ENCODE measurements at regions not wholly inside any gene's neighbourhood (a gene's known extent, or its start where the extent isn't known, plus 50 kb on each side); places are given as distances from the start of the nearest gene placed in this dataset.

DNA sequence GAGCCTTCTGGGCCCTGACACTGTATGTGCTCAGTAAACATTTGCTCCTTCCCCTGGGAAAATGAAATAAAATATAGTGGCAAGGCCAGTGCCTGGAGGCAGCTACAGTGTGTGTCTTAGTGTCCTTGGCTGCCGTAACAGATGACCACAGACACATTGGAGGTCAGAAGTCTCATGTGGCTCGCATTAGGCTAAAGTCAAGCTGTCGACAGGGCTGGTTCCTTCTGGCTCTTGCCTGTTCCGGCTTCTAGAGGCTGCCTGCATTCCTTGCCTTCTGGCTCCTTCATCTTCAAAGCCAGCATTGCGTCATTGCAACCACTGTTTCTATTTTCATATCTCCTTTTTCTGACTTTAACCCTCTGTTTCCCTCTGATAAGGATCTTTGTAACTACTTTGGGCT is 83.6 kb upstream of the STX18 start:
- Histone ChIP-seq H2BK5ac (ENCODE audit: low read length) (no peak overlapping the region), H3K4me2 (ENCODE audit: low read length) (no peak overlapping the region), H3K36me3 (ENCODE audit: control insufficient read depth, insufficient read depth, low read length) (no peaks in the 10 kb centered on the region), H3K18ac (ENCODE audit: low read length) (no peak overlapping the region), H3K4ac (ENCODE audit: low read depth, low read length) (no peak overlapping the region), H3K9ac (ENCODE audit: low read length) (no peak overlapping the region), H3K27ac (ENCODE audit: low read depth, low read length) (no peak overlapping the region), H2BK120ac (ENCODE audit: low read depth, low read length) (no peak overlapping the region), H3K56ac (ENCODE audit: low read length) (no peak overlapping the region), H4K5ac (ENCODE audit: low read length) (no peak overlapping the region), H3K23ac (ENCODE audit: low read length) (no peak overlapping the region), H4K8ac (ENCODE audit: low read depth, low read length) (no peak overlapping the region), H3K4me1 (ENCODE audit: control insufficient read depth, low read depth, low read length) (no peaks in the 10 kb centered on the region), H3K79me2 (ENCODE audit: control insufficient read depth, insufficient read depth, low read length) (no peaks in the 10 kb centered on the region), H3K79me1 (ENCODE audit: low read length) (no peaks in the 10 kb centered on the region), H2AK5ac (ENCODE audit: low read length) (no peak overlapping the region), H2BK15ac (replicated peaks; ENCODE audit: low read depth) (no peak overlapping the region), H3K4me3 (ENCODE audit: low read length) (no peak overlapping the region), H3K27me3 (ENCODE audit: insufficient read depth, low read length, poor library complexity) (no peaks in the 10 kb centered on the region)
- WGBS (ENCODE audit: extremely low coverage, insufficient coverage, low lambda C conversion rate) = no CpG with 5 or more reads among the region's 5 CpGs
- DNase-seq = no peak

DNA sequence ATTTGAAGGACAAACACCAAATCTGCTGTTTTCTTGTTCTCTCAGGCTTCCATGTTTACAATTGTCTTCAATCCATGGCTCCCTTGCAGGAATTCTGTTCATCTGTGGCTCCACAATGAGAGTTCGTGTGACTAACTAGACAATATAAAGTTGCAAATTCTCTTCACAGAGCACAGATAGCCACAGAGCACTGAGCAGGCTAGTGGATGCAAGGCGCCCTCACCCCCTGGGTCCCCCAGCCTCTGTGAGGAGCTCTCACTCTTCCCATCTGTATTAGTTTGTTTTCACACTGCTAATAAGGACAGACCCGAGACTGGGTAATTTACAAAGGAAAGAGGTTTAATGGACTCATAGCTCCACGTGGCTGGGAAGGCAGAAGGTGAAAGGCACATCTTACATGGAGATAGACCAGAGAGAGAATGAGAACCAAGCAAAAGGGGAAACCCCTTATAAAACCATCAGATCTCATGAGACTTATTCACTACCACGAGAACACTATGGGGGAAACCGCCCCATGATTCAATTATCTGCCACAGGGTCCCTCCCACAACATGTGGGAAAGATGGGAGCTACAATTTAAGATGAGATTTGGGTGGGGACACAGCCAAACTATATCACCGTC is 82.5 kb upstream of the STX18 start:
- Histone ChIP-seq H2BK120ac (ENCODE audit: low read depth, low read length) (no peak overlapping the region), H3K36me3 (ENCODE audit: control insufficient read depth, insufficient read depth, low read length) (no peaks in the 10 kb centered on the region), H3K23ac (ENCODE audit: low read length) (no peak overlapping the region), H3K79me1 (ENCODE audit: low read length) (no peaks in the 10 kb centered on the region), H4K5ac (ENCODE audit: low read length) (no peak overlapping the region), H3K56ac (ENCODE audit: low read length) (no peak overlapping the region), H2BK5ac (ENCODE audit: low read length) (no peak overlapping the region), H3K27ac (ENCODE audit: low read depth, low read length) (no peak overlapping the region), H2AK5ac (ENCODE audit: low read length) (no peak overlapping the region), H3K4ac (ENCODE audit: low read depth, low read length) (no peak overlapping the region), H3K9ac (ENCODE audit: low read length) (no peak overlapping the region), H3K79me2 (ENCODE audit: control insufficient read depth, insufficient read depth, low read length) (no peaks in the 10 kb centered on the region), H3K27me3 (ENCODE audit: insufficient read depth, low read length, poor library complexity) (no peaks in the 10 kb centered on the region), H3K4me2 (ENCODE audit: low read length) (no peak overlapping the region), H4K8ac (ENCODE audit: low read depth, low read length) (no peak overlapping the region), H3K4me1 (ENCODE audit: control insufficient read depth, low read depth, low read length) (no peaks in the 10 kb centered on the region), H3K18ac (ENCODE audit: low read length) (no peak overlapping the region), H2BK15ac (replicated peaks; ENCODE audit: low read depth) (no peak overlapping the region), H3K4me3 (ENCODE audit: low read length) (no peak overlapping the region)
- WGBS (ENCODE audit: extremely low coverage, insufficient coverage, low lambda C conversion rate) = no CpG with 5 or more reads among the region's 7 CpGs
- no peak for DNase-seq

DNA sequence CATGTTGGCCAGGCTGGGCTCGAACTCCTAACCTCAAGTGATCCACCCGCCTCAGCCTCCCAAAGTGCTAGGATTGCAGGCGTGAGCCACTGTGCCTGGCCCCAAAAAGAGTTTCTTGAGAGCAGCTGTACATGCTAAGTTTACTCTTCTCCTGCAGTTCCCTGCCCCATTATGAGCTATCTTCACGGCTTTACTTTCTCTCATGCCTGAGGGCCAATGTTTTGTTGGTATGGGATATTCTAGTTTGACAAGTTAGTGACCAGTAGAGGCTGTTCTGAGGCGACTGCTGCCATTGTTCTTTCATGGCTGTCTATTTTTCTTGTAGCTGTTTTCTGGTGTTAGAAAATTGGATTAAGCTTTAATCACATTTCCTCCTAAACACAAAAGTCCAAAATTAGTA is 78.0 kb upstream of the STX18 start:
- Histone ChIP-seq H2BK5ac (ENCODE audit: low read length) (no peak overlapping the region), H2BK15ac (replicated peaks; ENCODE audit: low read depth) (no peak overlapping the region), H3K79me2 (ENCODE audit: control insufficient read depth, insufficient read depth, low read length) (no peaks in the 10 kb centered on the region), H3K27me3 (ENCODE audit: insufficient read depth, low read length, poor library complexity) (no peaks in the 10 kb centered on the region), H3K79me1 (ENCODE audit: low read length) (no peaks in the 10 kb centered on the region), H2AK5ac (ENCODE audit: low read length) (no peak overlapping the region), H3K4me2 (ENCODE audit: low read length) (no peak overlapping the region), H3K9ac (ENCODE audit: low read length) (no peak overlapping the region), H3K4me1 (ENCODE audit: control insufficient read depth, low read depth, low read length) (no peaks in the 10 kb centered on the region), H2BK120ac (ENCODE audit: low read depth, low read length) (no peak overlapping the region), H3K4me3 (ENCODE audit: low read length) (no peak overlapping the region), H4K5ac (ENCODE audit: low read length) (no peak overlapping the region), H3K56ac (ENCODE audit: low read length) (no peak overlapping the region), H4K8ac (ENCODE audit: low read depth, low read length) (no peak overlapping the region), H3K4ac (ENCODE audit: low read depth, low read length) (no peak overlapping the region), H3K36me3 (ENCODE audit: control insufficient read depth, insufficient read depth, low read length) (no peaks in the 10 kb centered on the region), H3K18ac (ENCODE audit: low read length) (no peak overlapping the region), H3K27ac (ENCODE audit: low read depth, low read length) (no peak overlapping the region), H3K23ac (ENCODE audit: low read length) (no peak overlapping the region)
- no peak for DNase-seq
- WGBS (ENCODE audit: extremely low coverage, insufficient coverage, low lambda C conversion rate) = no CpG with 5 or more reads among the region's 5 CpGs

DNA sequence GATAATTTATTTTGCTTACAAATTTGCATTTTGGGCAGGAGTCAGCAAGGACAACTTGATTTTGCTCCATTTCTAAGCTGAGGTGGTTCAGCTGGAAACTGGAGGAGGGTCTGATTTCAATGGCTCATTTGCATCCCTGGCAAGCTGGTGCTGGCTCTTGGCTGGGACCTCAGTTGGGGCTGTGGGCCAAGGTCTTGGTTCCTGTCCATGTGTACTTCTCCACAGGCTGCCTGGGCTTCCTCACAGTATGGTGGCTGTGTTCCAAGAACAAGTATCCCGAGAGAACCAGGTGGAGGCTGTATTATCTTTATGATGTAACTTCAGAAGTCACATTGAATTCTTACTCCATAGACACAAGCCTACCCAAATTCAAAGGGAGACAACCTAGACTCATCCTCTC is 77.0 kb upstream of the STX18 start:
- Histone ChIP-seq H3K56ac (ENCODE audit: low read length) (no peak overlapping the region), H3K79me1 (ENCODE audit: low read length) (no peaks in the 10 kb centered on the region), H3K36me3 (ENCODE audit: control insufficient read depth, insufficient read depth, low read length) (no peaks in the 10 kb centered on the region), H3K79me2 (ENCODE audit: control insufficient read depth, insufficient read depth, low read length) (no peaks in the 10 kb centered on the region), H3K18ac (ENCODE audit: low read length) (no peak overlapping the region), H3K4ac (ENCODE audit: low read depth, low read length) (no peak overlapping the region), H3K27ac (ENCODE audit: low read depth, low read length) (no peak overlapping the region), H3K9ac (ENCODE audit: low read length) (no peak overlapping the region), H2AK5ac (ENCODE audit: low read length) (no peak overlapping the region), H3K4me2 (ENCODE audit: low read length) (no peak overlapping the region), H3K27me3 (ENCODE audit: insufficient read depth, low read length, poor library complexity) (no peaks in the 10 kb centered on the region), H4K5ac (ENCODE audit: low read length) (no peak overlapping the region), H4K8ac (ENCODE audit: low read depth, low read length) (no peak overlapping the region), H2BK120ac (ENCODE audit: low read depth, low read length) (no peak overlapping the region), H3K4me3 (ENCODE audit: low read length) (no peak overlapping the region), H2BK5ac (ENCODE audit: low read length) (no peak overlapping the region), H2BK15ac (replicated peaks; ENCODE audit: low read depth) (no peak overlapping the region), H3K4me1 (ENCODE audit: control insufficient read depth, low read depth, low read length) (no peaks in the 10 kb centered on the region), H3K23ac (ENCODE audit: low read length) (no peak overlapping the region)
- no CpG with 5 or more reads among the region's 1 CpG for WGBS (ENCODE audit: extremely low coverage, insufficient coverage, low lambda C conversion rate)
- no peak for DNase-seq

DNA sequence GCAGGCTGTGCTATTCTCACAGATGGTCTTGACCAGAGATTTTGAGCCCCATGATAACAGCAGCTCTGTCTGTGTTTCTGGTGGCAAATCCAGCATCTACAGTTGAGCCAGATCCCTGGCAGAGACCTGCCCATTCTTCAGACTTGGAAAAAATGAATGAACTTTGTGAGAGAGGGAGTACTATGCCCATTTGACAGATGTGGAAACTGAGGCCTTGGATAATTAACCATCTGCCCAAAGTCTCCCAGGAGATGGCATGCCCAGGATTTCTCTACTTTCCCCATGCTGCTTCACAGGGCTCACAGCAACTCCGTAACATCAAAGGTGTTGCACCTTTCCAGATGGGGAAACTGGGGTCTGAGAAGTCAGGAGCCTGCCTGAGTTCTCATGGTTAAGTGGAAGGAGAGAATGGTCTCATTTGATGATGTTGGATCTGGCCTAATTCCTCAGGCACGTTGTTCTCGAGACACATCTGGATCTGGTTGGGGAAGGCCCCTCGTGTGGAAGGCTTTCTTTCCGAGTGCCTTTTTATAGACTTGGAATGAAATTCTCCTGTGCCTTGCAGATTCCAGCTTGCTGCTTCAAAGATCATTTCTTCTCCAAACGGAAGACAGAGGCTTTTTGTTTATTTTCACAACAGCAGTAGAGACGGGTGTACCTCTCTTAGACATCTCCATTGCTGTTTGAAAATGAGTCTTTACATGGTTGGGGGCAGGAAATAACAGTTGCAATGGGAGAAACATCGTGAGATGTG is 73.3 kb upstream of the STX18 start:
- no peak overlapping the region for H3K56ac ChIP-seq (ENCODE audit: low read length)
- no peak overlapping the region for H2BK5ac ChIP-seq (ENCODE audit: low read length)
- no peaks in the 10 kb centered on the region for H3K27me3 ChIP-seq (ENCODE audit: insufficient read depth, low read length, poor library complexity)
- no peak overlapping the region for H3K23ac ChIP-seq (ENCODE audit: low read length)
- no peaks in the 10 kb centered on the region for H3K4me1 ChIP-seq (ENCODE audit: control insufficient read depth, low read depth, low read length)
- H3K4me3 ChIP-seq (ENCODE audit: low read length) = no peak overlapping the region
- H3K18ac ChIP-seq (ENCODE audit: low read length) = no peak overlapping the region
- no CpG with 5 or more reads among the region's 8 CpGs for WGBS (ENCODE audit: extremely low coverage, insufficient coverage, low lambda C conversion rate)
- no peak overlapping the region for H2BK15ac ChIP-seq (replicated peaks; ENCODE audit: low read depth)
- no peaks in the 10 kb centered on the region for H3K79me2 ChIP-seq (ENCODE audit: control insufficient read depth, insufficient read depth, low read length)
- H3K4ac ChIP-seq (ENCODE audit: low read depth, low read length) = no peak overlapping the region
- H3K27ac ChIP-seq (ENCODE audit: low read depth, low read length) = no peak overlapping the region
- no peak overlapping the region for H3K4me2 ChIP-seq (ENCODE audit: low read length)
- no peak overlapping the region for H2AK5ac ChIP-seq (ENCODE audit: low read length)
- no peak overlapping the region for H4K5ac ChIP-seq (ENCODE audit: low read length)
- no peak overlapping the region for H3K9ac ChIP-seq (ENCODE audit: low read length)
- H3K79me1 ChIP-seq (ENCODE audit: low read length) = no peaks in the 10 kb centered on the region
- H2BK120ac ChIP-seq (ENCODE audit: low read depth, low read length) = no peak overlapping the region
- no peaks in the 10 kb centered on the region for H3K36me3 ChIP-seq (ENCODE audit: control insufficient read depth, insufficient read depth, low read length)
- H4K8ac ChIP-seq (ENCODE audit: low read depth, low read length) = no peak overlapping the region
- DNase-seq = no peak

Measured in mesendoderm (in vitro differentiated cells).